Activated CD4-positive, alpha-beta T cell treated with anti-CD3 and anti-CD28 coated beads, Interleukin-2, amount 50 U/mL, for 1 hour (primary cell): ENCODE measurements at regions not wholly inside any gene's neighbourhood (a gene's known extent, or its start where the extent isn't known, plus 50 kb on each side); places are given as distances from the start of the nearest gene placed in this dataset.

ENCODE experiments used
- DNase-seq: peaks from one replicate; pipeline ENCODE4 v3.0.0-alpha.2; 2020

GRCh38 chr2:203789618-203790017 lies 78.0 kb upstream of the CTLA4 start:
- DNase-seq, result no peak

DNA sequence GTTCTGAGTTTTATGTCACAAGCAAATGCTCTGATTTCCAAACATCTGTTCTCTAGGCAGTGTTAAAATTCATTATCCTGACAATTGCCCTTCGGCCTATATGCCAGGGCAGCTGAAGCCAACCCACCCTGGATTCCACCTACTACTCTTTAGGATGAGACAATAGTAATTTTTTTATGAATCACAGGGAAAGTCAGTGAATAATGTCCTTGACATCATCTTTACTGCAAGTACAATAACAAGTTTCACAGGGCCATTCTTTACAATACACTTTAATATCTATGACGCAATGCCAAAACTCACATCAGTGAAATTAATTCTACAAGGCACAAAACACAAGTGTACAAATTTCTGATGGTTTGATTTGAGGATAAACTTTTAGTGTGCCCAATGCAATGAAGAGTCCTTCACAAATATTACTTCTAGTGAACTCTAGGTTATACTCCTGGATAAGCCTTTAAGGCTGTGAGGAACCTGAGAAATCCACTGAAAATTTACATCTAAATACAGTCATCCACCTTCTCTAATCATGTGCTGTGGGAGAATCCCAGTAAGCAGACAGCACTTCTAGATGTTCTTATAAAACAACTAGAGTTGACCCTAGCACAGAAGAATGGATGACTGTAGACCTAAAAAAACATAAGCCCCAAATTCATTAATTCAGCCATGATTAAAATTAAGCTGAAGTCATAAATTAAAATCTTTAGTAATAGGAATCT lies 77.3 kb upstream of the CTLA4 start:
- DNase-seq, result no peak

- DNase-seq, result no peak
Observed at GRCh38 chr2:203796248-203797010, 71.1 kb upstream of the CTLA4 start.

DNA sequence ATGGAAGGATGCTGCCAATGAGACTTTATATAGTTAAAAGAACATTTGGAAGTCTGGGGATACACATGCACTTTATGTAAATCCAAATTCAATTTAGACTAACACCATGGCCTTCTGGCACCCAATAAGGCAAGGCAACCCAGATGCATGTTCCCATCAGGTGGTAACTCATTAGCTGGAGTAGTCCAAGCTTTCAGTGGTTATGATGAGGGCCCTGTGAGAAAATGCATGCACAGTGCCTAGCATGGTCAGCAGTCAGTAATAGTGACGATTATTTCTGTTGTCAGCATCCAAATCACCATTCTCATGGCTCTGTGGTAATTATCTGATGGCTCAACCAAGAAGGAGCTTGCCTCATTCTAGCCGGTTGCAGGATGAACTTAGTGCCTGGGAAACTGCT lies 70.3 kb upstream of the CTLA4 start:
- no peak for DNase-seq

GRCh38 chr2:203797712-203798111 lies 69.9 kb upstream of the CTLA4 start:
- DNase-seq, result no peak

- DNase-seq, result no peak
Observed at GRCh38 chr2:203798296-203799087, 69.1 kb upstream of the CTLA4 start.

- no peak for DNase-seq
Observed at GRCh38 chr2:203799908-203800307, 67.7 kb upstream of the CTLA4 start.

- DNase-seq, result no peak
Observed at GRCh38 chr2:203800783-203801182, 66.8 kb upstream of the CTLA4 start.

DNA sequence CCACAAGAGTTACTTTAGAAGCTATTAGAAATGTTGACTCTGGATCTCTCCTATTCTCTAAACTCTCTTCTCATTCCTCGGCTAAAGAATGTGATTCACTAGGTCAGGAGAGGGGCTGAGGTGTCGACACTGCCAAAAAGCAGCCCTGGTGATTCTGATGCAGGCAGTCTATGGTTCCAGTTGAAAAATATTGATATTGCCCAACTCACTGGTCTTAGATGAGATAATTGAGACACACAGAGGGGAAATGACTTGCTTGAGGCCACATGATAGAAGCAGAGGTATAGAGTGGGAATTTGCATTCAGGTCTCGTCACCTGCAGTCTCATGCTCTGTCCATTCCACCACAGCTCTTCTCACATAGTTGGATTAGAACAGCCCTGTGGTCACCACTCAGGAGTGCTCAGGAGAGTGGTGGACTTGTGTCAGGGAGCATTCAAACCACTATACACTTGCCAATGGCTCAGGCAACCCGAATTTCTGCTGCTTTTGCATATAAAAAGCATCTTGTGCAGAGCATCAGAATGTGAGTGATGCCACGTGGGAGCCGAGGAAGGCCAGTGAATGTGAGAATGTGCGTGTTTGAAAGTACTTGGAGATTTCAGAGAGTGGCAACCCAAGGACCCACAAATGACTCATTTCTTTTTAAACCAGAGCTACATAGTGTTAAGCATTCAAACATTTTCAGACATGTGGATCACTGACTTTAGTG lies 65.1 kb upstream of the CTLA4 start:
- DNase-seq, result no peak

DNA sequence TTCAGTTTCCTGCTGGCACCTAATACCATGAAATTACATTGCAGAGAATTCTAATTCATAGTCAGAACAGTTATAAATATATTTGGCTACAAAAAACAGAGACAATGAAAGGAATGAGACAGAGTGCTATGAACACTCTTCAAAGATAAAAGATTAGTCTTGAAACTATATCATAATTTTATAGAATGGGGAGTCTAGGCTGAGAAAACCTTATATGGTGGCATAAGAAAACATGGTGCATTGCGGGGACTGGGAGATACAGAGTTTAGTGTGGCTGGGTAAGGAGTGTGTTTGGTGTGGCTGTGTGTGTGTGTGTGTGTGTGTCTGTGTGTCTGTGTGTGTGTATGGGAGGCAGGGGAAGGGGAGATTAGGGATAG lies 64.5 kb upstream of the CTLA4 start:
- no peak for DNase-seq

DNA sequence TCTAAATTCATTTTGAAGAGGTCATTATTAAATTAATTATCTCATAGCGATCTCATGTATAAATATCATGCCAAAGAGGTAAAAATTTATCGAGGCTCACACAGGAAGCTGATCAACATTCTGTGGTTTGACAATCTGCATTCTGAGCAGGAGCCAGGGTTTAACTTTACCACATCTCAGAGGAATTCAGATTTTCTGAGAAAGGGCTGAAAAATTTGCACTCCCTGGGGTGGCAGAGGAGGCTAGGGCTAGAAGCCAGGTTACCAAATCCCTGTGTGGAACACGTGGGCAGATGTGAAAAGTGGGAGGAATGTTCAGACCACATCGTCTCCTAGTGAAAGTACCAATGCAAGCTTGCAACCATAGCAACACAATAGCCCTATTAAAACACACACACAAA lies 63.5 kb upstream of the CTLA4 start:
- peak; percentile 8 for DNase-seq

GRCh38 chr2:203804764-203805485 lies 62.6 kb upstream of the CTLA4 start:
- DNase-seq, result no peak

DNA sequence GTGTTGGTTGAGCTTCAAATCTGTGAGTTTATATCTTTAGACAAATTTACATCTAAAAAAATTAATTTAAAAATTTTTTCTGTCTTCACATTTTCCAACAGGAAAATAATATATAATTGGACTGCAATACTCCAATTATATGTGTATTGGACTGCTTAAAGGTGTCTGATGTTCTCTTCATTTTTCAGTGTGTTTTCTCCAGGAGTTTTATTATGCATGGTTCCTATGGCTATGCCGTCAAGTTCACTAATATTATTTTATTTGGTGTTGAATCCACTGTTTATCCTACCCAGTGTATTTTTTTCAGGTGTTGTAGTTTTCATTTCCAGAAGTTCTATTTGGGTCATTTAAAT lies 62.1 kb upstream of the CTLA4 start:
- DNase-seq, result no peak

DNA sequence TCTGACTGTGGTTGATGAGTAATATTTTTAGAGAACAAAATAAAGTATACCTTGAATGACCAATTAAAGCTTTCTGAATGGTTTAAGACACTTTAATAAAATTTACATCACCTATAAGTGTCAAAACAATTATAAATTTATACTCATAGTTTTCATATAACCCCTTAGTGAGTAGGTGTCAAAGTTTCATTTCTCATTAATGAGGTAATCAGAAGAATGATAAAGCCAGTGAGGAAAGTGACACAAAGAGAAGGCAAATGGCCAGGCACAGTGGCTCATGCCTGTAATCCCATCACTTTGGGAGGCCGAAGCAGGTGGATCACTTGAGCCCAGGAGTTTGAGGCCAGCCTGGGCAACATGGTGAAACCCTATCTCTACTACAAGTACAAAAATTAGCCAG lies 60.8 kb upstream of the CTLA4 start:
- no peak for DNase-seq

DNA sequence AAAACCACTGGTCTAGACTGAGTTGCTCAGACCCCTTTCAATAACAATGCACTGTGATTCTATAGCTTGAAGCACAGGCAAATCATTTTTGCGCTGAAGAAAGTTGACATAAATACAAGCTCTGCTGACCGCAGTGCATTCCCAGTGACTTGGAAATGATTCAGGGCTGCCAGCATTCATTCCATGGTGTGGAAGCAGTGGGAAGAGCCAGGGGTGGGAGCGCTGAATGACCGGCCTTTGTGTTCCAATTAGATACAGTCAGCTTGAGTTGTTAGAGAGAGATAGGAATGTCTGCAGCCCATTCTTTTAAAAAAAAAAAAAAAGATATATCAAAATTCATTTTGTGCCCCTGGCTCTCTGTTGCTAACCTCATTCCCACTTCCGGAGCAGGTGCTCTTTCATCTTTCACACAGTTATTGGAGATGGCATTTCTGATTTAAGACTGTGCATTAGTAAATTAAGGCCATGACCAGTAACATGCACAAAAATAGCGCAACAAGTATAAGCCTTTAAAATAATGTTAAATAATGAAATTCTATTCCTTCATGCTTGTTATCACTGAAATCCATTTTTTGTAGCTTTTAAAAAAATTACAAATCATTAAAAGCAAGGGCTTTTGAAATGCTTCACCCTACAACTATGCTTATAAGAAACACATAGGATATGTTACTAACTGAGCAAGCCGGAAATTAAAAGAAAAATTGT lies 59.4 kb upstream of the CTLA4 start:
- no peak for DNase-seq

DNA sequence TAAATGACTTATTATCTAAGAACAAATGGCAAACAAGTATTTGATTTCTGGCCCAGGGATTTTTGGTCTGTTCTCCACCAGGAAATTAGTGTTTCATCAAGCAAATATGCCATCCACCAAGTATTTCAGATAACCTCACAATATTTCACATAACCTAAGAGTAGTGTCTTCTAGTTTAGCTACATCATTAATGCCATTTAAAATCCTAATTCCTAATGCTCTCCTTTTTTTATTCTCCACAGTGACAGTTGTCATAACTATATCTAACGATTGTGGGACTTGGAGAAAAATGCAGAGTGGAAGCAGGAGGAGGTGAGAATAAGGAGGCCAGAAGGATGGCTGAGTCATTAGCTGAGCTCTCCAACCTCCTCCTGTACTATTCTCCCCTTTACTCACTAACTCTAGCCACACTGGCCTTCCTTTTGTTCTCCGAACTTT lies 58.5 kb upstream of the CTLA4 start:
- DNase-seq, result no peak

GRCh38 chr2:203809991-203810510 lies 57.5 kb upstream of the CTLA4 start:
- DNase-seq, result no peak

- DNase-seq, result peak; percentile 49
Observed at GRCh38 chr2:203811491-203812221, 55.9 kb upstream of the CTLA4 start.

DNA sequence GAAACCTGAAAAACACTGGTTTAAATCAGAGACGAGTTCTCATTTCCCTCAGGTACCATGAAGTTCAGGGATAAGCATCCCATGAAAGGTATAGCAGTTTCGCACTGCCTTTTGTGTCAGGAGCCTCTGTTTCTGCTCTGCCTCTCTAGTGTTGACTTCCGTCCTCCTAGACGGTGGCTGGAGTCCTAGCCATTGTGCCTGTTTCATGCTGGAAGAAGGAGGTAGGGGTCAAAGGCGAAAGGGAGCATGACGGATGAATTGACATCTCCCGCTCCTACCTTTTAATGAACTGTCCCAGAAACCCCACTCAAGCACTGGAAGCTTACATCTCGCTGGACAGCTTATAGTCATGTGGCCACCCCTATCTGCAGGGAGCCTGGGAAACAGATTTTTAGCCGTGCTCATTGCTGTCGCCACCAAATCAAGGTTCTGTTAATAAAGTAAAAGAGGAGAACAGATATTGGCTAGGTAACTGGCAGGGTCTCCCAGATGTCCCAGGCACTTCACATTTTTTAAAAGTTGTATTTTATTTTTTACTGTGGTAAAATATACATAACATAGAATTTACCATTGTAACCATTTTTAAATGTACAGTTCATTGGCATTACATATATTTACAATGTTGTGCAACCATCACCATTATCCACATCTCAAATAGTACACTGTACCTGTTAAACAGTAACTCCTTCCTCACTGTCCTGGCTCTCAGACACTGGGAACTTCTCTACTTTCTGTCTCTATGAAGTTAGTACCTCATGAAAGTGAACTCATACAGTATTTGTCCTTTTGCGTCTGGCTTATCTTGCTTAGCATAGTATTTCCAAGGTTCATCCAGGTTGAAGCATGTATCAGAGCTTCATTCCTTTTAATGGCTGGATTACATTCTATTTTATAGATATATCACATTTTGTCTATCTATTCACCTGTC lies 55.0 kb upstream of the CTLA4 start:
- no peak for DNase-seq

- no peak for DNase-seq
Observed at GRCh38 chr2:203813684-203814083, 53.9 kb upstream of the CTLA4 start.
